Esophagus muscularis mucosa (tissue), 4 donors: ENCODE measurements at regions not wholly inside any gene's neighbourhood (a gene's known extent, or its start where the extent isn't known, plus 50 kb on each side); places are given as distances from the start of the nearest gene placed in this dataset.

Source experiments
- DNase-seq: peaks from one replicate; pipeline ENCODE4 v3.0.0-alpha.2; 2017; ENCODE audit errors: extremely low spot score
- H3K27ac ChIP-seq, 4 donors: fragments of 200-600 bp; sonication (generic); replicated peaks in 1 of 4; 1 replicate in 3 of 4; 2 replicates in 1 of 4; pipeline ENCODE4 v1.5.1; 2016 to 2019; ENCODE audit warnings: mild to moderate bottlenecking in 1 of 4
- H3K27me3 ChIP-seq, 4 donors: fragments of 200-600 bp; sonication (generic); one replicate each; pipeline versions ENCODE4 v1.5.1 to v1.6.0; 2016 to 2019
- H3K36me3 ChIP-seq, 4 donors: fragments of 200-600 bp; sonication (generic); one replicate each; pipeline ENCODE4 v1.5.1; 2016 to 2019
- H3K4me1 ChIP-seq, 4 donors: fragments of 200-600 bp; sonication (generic); one replicate each; pipeline ENCODE4 v1.5.1; 2016 to 2019
- H3K4me3 ChIP-seq, 4 donors: fragments of 200-600 bp; sonication (generic); 1 replicate in 2 of 4; 2 replicates in 2 of 4; pipeline ENCODE4 v1.5.1; 2016 to 2019; ENCODE audit warnings: mild to moderate bottlenecking in 4 of 4, moderate library complexity in 1 of 4
- H3K9me3 ChIP-seq, 4 donors: fragments of 200-600 bp; sonication (generic); 1 replicate in 3 of 4; 2 replicates in 1 of 4; pipeline ENCODE4 v1.5.1; 2016 to 2019
- CTCF ChIP-seq, 3 experiments: fragments of 200-600 bp in 2 of 3; fragments of 450-650 bp in 1 of 3; sonication (generic) in 2 of 3; IDR thresholded peaks; one replicate each; pipeline ENCODE4 v1.5.1; 2017 to 2019; ENCODE audit warnings: antibody characterized with exemption in 3 of 3, mild to moderate bottlenecking in 2 of 3, moderate library complexity in 1 of 3
- EP300 ChIP-seq: sonication (generic); formaldehyde crosslinking; IDR thresholded peaks from one replicate; pipeline ENCODE4 v1.6.1; 2017; ENCODE audit warnings: antibody characterized with exemption
- POLR2A ChIP-seq: fragments of 450-650 bp; IDR thresholded peaks from one replicate; pipeline ENCODE4 v1.6.1; 2017; ENCODE audit warnings: antibody characterized with exemption, moderate library complexity, mild to moderate bottlenecking, low read depth
- POLR2AphosphoS5 ChIP-seq, 2 donors: sonication (generic); formaldehyde crosslinking; IDR thresholded peaks; one replicate each; pipeline ENCODE4 v1.6.1; 2017; ENCODE audit warnings: antibody characterized with exemption in 2 of 2
- WGBS: methylation state at CpG from one replicate; pipeline ENCODE4 v1.1.5; 2018; 5-methylcytosine and 5-hydroxymethylcytosine counted together
- intact Hi-C: fragments of 100-400 bp; cut with DNase I; formaldehyde crosslinking; loops from one replicate; pipeline ENCODE4 v1.15.1; 2023

GRCh38 chr3:127444761-127445160 is 145.8 kb downstream of the TPRA1 start:
- DNase-seq, result no peak
- WGBS, result 81% methylated on average over 2 of the region's 2 CpGs
- H3K27ac ChIP-seq, result no peak overlapping the region

GRCh38 chr3:127443581-127444375 is 146.8 kb downstream of the TPRA1 start:
- Histone ChIP-seq H3K27ac (no peak overlapping the region), H3K36me3 (no peaks in the 10 kb centered on the region), H3K27me3 (peaks cover 0 to 26% (median 0%) of the 10 kb centered on the region in 4 donors), H3K9me3 (no peaks in the 10 kb centered on the region), H3K4me1 (no peaks in the 10 kb centered on the region), H3K4me3 (no peak overlapping the region)
- intact Hi-C loops, result no loop called here
- 94% methylated on average over 8 of the region's 15 CpGs for WGBS
- TF ChIP-seq EP300, result no peak
- TF ChIP-seq CTCF (IDR thresholded peaks at IDR 0.05), result no peak
- no peak for TF ChIP-seq POLR2A
- no peak for TF ChIP-seq POLR2AphosphoS5 (IDR thresholded peaks at IDR 0.05)
- no peak for DNase-seq

More at GRCh38 chr3:127444761-127445160, 145.8 kb downstream of the TPRA1 start:
- Histone ChIP-seq H3K9me3 (no peaks in the 10 kb centered on the region), H3K4me1 (no peaks in the 10 kb centered on the region), H3K27me3 (peaks cover 0 to 31% (median 0%) of the 10 kb centered on the region in 4 donors), H3K36me3 (no peaks in the 10 kb centered on the region), H3K4me3 (no peak overlapping the region)
- TF ChIP-seq POLR2A (no peak), POLR2AphosphoS5 (IDR thresholded peaks at IDR 0.05) (no peak), EP300 (no peak), CTCF (IDR thresholded peaks at IDR 0.05) (no peak)
- intact Hi-C loops, result no loop called here

GRCh38 chr3:127442506-127442905 is 148.0 kb downstream of the TPRA1 start:
- no peaks in the 10 kb centered on the region for H3K36me3 ChIP-seq
- intact Hi-C loops, result no loop called here
- TF ChIP-seq POLR2A (no peak), EP300 (no peak), POLR2AphosphoS5 (IDR thresholded peaks at IDR 0.05) (no peak), CTCF (IDR thresholded peaks at IDR 0.05) (no peak)
- no peaks in the 10 kb centered on the region for H3K9me3 ChIP-seq
- no peak for DNase-seq
- no peaks in the 10 kb centered on the region for H3K4me1 ChIP-seq
- peaks cover 0 to 18% (median 0%) of the 10 kb centered on the region in 4 donors for H3K27me3 ChIP-seq
- WGBS, result 78% methylated on average over 4 of the region's 5 CpGs
- no peak overlapping the region for H3K4me3 ChIP-seq
- H3K27ac ChIP-seq, result no peak overlapping the region

GRCh38 chr3:127441764-127442163 is 148.8 kb downstream of the TPRA1 start:
- DNase-seq, result no peak
- Histone ChIP-seq H3K36me3 (no peaks in the 10 kb centered on the region), H3K4me1 (no peaks in the 10 kb centered on the region), H3K27me3 (peaks cover 0 to 18% (median 0%) of the 10 kb centered on the region in 4 donors), H3K27ac (no peak overlapping the region), H3K4me3 (no peak overlapping the region), H3K9me3 (no peaks in the 10 kb centered on the region)
- WGBS, result 76% methylated on average over 9 of the region's 9 CpGs
- TF ChIP-seq POLR2AphosphoS5 (IDR thresholded peaks at IDR 0.05) (no peak), CTCF (IDR thresholded peaks at IDR 0.05) (no peak), EP300 (no peak), POLR2A (no peak)
- intact Hi-C loops, result no loop called here
